GM18909 (cell line): ENCODE measurements at regions not wholly inside any gene's neighbourhood (a gene's known extent, or its start where the extent isn't known, plus 50 kb on each side); places are given as distances from the start of the nearest gene placed in this dataset.

Source experiments
- ATAC-seq: cut with Tn5 transposase; IDR thresholded peaks from one replicate; pipeline ENCODE4 v1.9.1; 2021; ENCODE audit warnings: mild to moderate bottlenecking; ENCODE audit not compliant: unreplicated experiment, poor library complexity

- ATAC-seq: no peak
Measured at GRCh38 chr7:153005750-153006435, 246.3 kb downstream of the ACTR3B start.

- ATAC-seq: no peak
Measured at GRCh38 chr7:153006452-153006851, 246.9 kb downstream of the ACTR3B start.

GRCh38 chr7:153006911-153007310 lies 247.4 kb downstream of the ACTR3B start:
- ATAC-seq: no peak

GRCh38 chr7:153010416-153010815 lies 250.9 kb downstream of the ACTR3B start:
- no peak for ATAC-seq

GRCh38 chr7:153012203-153012602 lies 252.7 kb downstream of the ACTR3B start:
- no peak for ATAC-seq

GRCh38 chr7:153017223-153017622 lies 257.7 kb downstream of the ACTR3B start:
- no peak for ATAC-seq

GRCh38 chr7:153021542-153021941 lies 262.0 kb downstream of the ACTR3B start:
- no peak for ATAC-seq

- ATAC-seq: no peak
Measured at GRCh38 chr7:153022475-153023193, 263.1 kb downstream of the ACTR3B start.

GRCh38 chr7:153023194-153023592 lies 263.6 kb downstream of the ACTR3B start:
- ATAC-seq: no peak

- no peak for ATAC-seq
Measured at GRCh38 chr7:153027210-153027609, 267.7 kb downstream of the ACTR3B start.

- no peak for ATAC-seq
Measured at GRCh38 chr7:153027904-153028303, 268.4 kb downstream of the ACTR3B start.

GRCh38 chr7:153030976-153031375 lies 271.4 kb downstream of the ACTR3B start:
- ATAC-seq: no peak

GRCh38 chr7:153034791-153035190 lies 275.2 kb downstream of the ACTR3B start:
- ATAC-seq: no peak

- no peak for ATAC-seq
Measured at GRCh38 chr7:153036396-153037063, 277.0 kb downstream of the ACTR3B start.

GRCh38 chr7:153043440-153043839 lies 283.9 kb downstream of the ACTR3B start:
- no peak for ATAC-seq

- no peak for ATAC-seq
Measured at GRCh38 chr7:153044981-153045380, 285.4 kb downstream of the ACTR3B start.

GRCh38 chr7:153047079-153047959 lies 287.8 kb downstream of the ACTR3B start:
- ATAC-seq: no peak

- no peak for ATAC-seq
Measured at GRCh38 chr7:153052206-153052605, 292.7 kb downstream of the ACTR3B start.

- no peak for ATAC-seq
Measured at GRCh38 chr7:153061910-153062528, 302.5 kb downstream of the ACTR3B start.

- ATAC-seq: no peak
Measured at GRCh38 chr7:153065051-153065450, 305.5 kb downstream of the ACTR3B start.
